MM.1S (cell line): ENCODE measurements at regions not wholly inside any gene's neighbourhood (a gene's known extent, or its start where the extent isn't known, plus 50 kb on each side); places are given as distances from the start of the nearest gene placed in this dataset.

ENCODE experiments used
- DNase-seq: peaks from one replicate; pipeline ENCODE4 v3.0.0-alpha.2; 2015
- H2AFZ ChIP-seq: fragments of 300-600 bp; sonication (generic); 2 replicates; pipeline ENCODE4 v1.6.0; 2016; ENCODE audit warnings: antibody characterized with exemption, low read length
- H3F3A ChIP-seq: fragments of 300-600 bp; sonication (generic); 2 replicates; pipeline ENCODE4 v1.6.1; 2016; ENCODE audit warnings: mild to moderate bottlenecking, antibody characterized with exemption, low read length, moderate library complexity, mixed read lengths; ENCODE audit not compliant: insufficient read depth
- H3K27ac ChIP-seq: fragments of 300-600 bp; sonication (generic); 2 replicates; pipeline ENCODE4 v1.5.1; 2016; ENCODE audit warnings: mild to moderate bottlenecking, low read length
- H3K27me3 ChIP-seq: fragments of 300-600 bp; sonication (generic); replicated peaks from 2 replicates; pipeline ENCODE4 v1.6.0; 2016; ENCODE audit warnings: low read length; ENCODE audit not compliant: insufficient read depth
- H3K36me3 ChIP-seq: fragments of 300-600 bp; sonication (generic); replicated peaks from 2 replicates; pipeline ENCODE4 v1.6.1; 2016; ENCODE audit warnings: mild to moderate bottlenecking, low read length, mixed read lengths; ENCODE audit not compliant: insufficient read depth
- H3K4me1 ChIP-seq: fragments of 300-600 bp; sonication (generic); 2 replicates; pipeline ENCODE4 v1.6.1; 2016; ENCODE audit warnings: low read length, mixed read lengths
- H3K4me2 ChIP-seq: fragments of 300-600 bp; sonication (generic); 2 replicates; pipeline ENCODE4 v1.6.0; 2016; ENCODE audit warnings: low read depth, low read length
- H3K4me3 ChIP-seq: fragments of 300-600 bp; sonication (generic); 2 replicates; pipeline ENCODE4 v1.5.1; 2016; ENCODE audit warnings: low read length, mixed read lengths
- H3K79me2 ChIP-seq: fragments of 300-600 bp; sonication (generic); 2 replicates; pipeline ENCODE4 v1.6.1; 2016; ENCODE audit warnings: mixed run types, low read length, mixed read lengths
- H3K9ac ChIP-seq: fragments of 300-600 bp; sonication (generic); 2 replicates; pipeline ENCODE4 v1.6.1; 2016; ENCODE audit warnings: low read length, mixed read lengths
- H3K9me2 ChIP-seq: fragments of 300-600 bp; sonication (generic); replicated peaks from 2 replicates; pipeline ENCODE4 v1.6.1; 2016; ENCODE audit warnings: mild to moderate bottlenecking, low read length, mixed read lengths; ENCODE audit not compliant: insufficient read depth
- H3K9me3 ChIP-seq: fragments of 300-600 bp; sonication (generic); replicated peaks from 2 replicates; pipeline ENCODE4 v1.6.1; 2016; ENCODE audit warnings: mild to moderate bottlenecking, low read length, mixed read lengths; ENCODE audit not compliant: insufficient read depth
- H4K20me1 ChIP-seq: fragments of 300-600 bp; sonication (generic); 2 replicates; pipeline ENCODE4 v1.6.1; 2016; ENCODE audit warnings: mild to moderate bottlenecking, low read length, moderate library complexity, mixed read lengths; ENCODE audit not compliant: insufficient read depth
- CTCF ChIP-seq: fragments of 300-600 bp; sonication (generic); IDR thresholded peaks from 2 replicates; pipeline ENCODE4 v1.5.1; 2016; ENCODE audit warnings: antibody characterized with exemption, low read length, mixed read lengths
- EZH2 ChIP-seq: fragments of 300-600 bp; sonication (generic); optimal IDR thresholded peaks from 2 replicates; pipeline ENCODE3; 2017; ENCODE audit warnings: low read depth, mild to moderate bottlenecking, antibody characterized with exemption, low read length, mixed read lengths
- EZH2phosphoT487 ChIP-seq: fragments of 300-600 bp; sonication (generic); IDR thresholded peaks from 2 replicates; pipeline ENCODE4 v1.6.1; 2018; ENCODE audit warnings: antibody characterized with exemption, low read length

- TF ChIP-seq CTCF (no peak), EZH2phosphoT487 (no peak), EZH2 (no peak)
Measured at GRCh38 chr4:137043184-137043583, 489.1 kb downstream of the PCDH18 start.

GRCh38 chr4:137039370-137039769 lies 492.9 kb downstream of the PCDH18 start:
- Histone ChIP-seq H3K9me3 (no peaks in the 10 kb centered on the region; the same call in 1 of the 2 replicates), H3K9ac (no peak overlapping the region), H3K4me2 (no peak overlapping the region), H3K4me3 (no peak overlapping the region), H3K27me3 (no peaks in the 10 kb centered on the region), H3F3A (no peaks in the 10 kb centered on the region), H3K79me2 (no peaks in the 10 kb centered on the region), H2AFZ (no peak overlapping the region), H3K36me3 (no peaks in the 10 kb centered on the region), H3K9me2 (no peaks in the 10 kb centered on the region), H3K4me1 (no peaks in the 10 kb centered on the region), H3K27ac (no peak overlapping the region), H4K20me1 (no peaks in the 10 kb centered on the region)
- no peak for TF ChIP-seq CTCF
- no peak for TF ChIP-seq EZH2
- TF ChIP-seq EZH2phosphoT487: no peak
- DNase-seq: no peak

More at GRCh38 chr4:137043184-137043583, 489.1 kb downstream of the PCDH18 start:
- Histone ChIP-seq H3K27ac (no peak overlapping the region), H3K4me1 (no peaks in the 10 kb centered on the region), H3K4me3 (no peak overlapping the region), H3K4me2 (no peak overlapping the region), H2AFZ (no peak overlapping the region), H3K9ac (no peak overlapping the region), H4K20me1 (no peaks in the 10 kb centered on the region), H3K79me2 (no peaks in the 10 kb centered on the region), H3K9me3 (no peaks in the 10 kb centered on the region; the same call in 1 of the 2 replicates), H3K36me3 (no peaks in the 10 kb centered on the region), H3K9me2 (no peaks in the 10 kb centered on the region), H3K27me3 (no peaks in the 10 kb centered on the region), H3F3A (no peaks in the 10 kb centered on the region)
- no peak for DNase-seq

- Histone ChIP-seq H3K27ac (no peak overlapping the region), H3F3A (no peaks in the 10 kb centered on the region), H3K4me3 (no peak overlapping the region), H3K27me3 (no peaks in the 10 kb centered on the region), H3K79me2 (no peaks in the 10 kb centered on the region), H3K36me3 (no peaks in the 10 kb centered on the region), H3K9ac (no peak overlapping the region), H2AFZ (no peak overlapping the region), H4K20me1 (no peaks in the 10 kb centered on the region), H3K4me2 (no peak overlapping the region), H3K4me1 (no peaks in the 10 kb centered on the region), H3K9me2 (no peaks in the 10 kb centered on the region), H3K9me3 (no peaks in the 10 kb centered on the region)
- TF ChIP-seq CTCF: no peak
- TF ChIP-seq EZH2: no peak
- TF ChIP-seq EZH2phosphoT487: no peak
- DNase-seq: no peak
Measured at GRCh38 chr4:137032222-137032621, 500.1 kb downstream of the PCDH18 start.
